ENCODE measurements at regions not wholly inside any gene's neighbourhood (a gene's known extent, or its start where the extent isn't known, plus 50 kb on each side); places are given as distances from the start of the nearest gene placed in this dataset.

GRCh38 chr2:2974982-2975381 is 402.6 kb downstream of the EIPR1 start:
- DNase-seq: no peak

DNA sequence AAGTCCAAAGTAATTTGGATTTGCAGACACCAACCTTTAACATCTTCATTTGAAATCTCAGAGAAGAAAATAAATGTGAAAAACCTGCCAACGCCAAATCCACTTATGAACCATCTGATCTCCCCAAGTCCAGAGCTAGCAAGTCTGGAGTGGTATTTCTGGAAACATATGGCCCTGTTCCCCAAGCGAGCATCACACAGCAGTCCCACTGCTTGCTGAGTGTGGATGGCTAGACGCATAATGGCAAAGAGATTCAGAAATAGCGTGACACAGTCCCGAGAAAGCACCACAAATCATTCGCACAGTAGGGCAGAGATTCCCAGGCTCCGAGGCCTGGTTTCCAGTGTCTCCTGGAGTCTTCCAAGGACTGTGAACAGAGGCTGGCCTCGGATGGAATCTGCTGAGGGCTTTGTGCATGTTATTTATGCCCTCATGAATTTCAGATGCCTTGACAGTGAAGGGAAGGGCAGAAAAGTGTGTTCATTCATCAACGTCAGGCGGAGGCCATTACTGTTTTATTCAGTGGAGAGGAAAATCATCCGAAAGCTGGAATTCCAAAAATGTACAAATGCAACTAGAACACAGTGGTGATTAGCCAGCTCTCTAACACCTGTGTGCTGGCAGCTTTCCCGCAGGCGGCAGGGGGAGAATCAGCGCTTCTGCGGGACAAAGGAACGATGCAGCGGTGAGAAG is 417.0 kb downstream of the EIPR1 start:
- no peak for DNase-seq

DNA sequence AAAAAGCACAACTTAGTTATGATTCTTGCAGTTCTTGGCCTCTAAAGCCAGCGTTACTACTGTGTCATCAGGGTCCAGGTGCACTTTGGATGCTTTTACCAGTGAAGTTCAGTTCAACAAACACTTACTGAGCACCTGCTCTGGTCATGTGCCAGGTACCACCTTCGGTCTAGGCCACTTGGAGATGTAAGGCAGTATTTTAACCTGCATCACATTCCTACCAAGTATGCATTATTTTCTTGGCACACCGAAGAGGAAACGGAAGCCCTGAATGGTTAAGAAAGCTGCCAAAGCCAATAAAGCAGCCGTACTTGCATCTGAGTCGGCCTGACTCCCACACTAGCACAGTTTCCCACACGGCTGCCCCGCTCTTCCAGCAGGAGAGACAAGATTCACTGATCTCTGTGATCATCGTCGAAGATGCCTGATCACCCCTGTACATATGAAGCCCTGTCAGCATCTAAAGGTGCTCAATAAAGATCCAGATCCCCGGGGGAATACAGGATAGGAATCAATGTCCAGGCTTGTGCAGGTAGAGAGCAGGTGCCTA is 427.1 kb downstream of the EIPR1 start:
- DNase-seq: no peak

DNA sequence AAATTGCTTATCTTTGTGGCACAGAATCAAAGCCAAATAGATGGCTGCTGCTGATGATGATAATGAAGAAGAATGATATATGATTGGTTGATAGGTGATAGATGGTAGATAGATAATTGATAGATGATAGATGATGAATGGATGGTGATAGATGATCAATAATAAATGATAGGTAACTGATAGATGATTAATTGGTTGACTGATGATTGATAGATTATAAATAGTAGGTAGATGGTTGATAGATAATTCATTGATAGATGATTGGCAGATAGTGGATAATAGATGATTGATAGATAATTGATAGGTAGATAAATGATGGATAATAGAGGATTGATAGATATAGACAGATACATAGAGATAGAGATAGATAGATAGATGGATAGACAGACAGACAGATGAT is 430.2 kb downstream of the EIPR1 start:
- no peak for DNase-seq

- no peak for DNase-seq
These were observed 434.7 kb downstream of the EIPR1 start for GRCh38 chr2:2942906-2943305.

DNA sequence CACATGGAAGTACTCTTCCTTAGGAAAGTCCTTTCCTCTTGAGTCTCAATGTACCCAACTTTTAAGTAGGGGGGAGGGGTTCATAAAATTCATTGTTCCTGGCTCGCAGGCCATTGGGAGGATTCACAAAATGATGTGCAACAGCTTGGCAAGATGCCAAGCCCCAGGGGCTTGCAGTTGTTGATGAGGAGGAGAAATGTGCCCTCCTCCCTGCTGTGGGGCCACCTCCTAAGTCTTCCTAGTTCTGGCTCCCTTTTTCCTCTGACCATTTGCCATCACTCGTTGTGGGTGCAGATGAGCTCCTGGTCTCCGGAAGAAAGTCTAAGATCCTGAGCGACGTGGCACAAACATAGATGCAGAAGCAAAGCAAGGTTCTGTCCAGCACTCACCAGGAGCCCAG is 435.4 kb downstream of the EIPR1 start:
- DNase-seq: no peak

DNA sequence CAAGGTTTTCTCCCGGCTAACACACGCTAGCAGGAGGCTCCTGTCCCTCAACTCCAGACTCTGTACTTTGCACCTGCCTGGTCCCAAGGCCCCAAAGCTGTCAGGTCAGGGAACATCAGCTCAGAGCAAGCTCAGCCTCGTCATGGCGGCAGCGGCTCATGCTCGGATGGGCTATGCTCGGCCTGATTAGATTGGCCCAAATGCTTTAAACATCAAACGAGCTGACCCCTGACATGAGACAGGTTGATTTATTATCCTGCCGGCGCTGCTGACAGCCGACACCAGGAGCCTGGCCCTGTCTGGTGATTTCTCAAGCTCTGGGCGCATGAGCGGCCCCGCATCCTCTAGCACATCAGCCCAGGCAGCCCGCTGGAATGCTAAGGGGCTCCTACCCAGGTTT is 436.4 kb downstream of the EIPR1 start:
- no peak for DNase-seq

DNA sequence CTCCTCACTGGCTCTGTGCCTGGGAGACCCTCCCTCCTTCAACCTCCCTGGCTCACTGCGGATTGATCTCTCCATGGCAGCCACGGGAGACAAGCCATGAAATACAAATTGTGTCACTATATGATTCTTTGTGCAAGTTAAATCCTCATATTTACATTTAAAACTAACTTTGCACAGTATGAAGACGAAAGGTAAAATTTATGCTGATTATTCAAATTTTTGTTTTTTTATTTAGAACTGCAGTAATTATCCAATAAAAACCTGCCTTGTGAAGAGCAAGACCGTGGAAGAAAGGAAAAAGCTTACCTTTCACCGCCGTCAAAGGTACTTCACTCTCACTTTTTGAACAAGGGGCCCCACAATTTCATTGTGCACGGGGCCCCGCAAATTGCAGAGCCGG is 436.9 kb downstream of the EIPR1 start:
- no peak for DNase-seq

GRCh38 chr2:2940061-2940460 is 437.6 kb downstream of the EIPR1 start:
- no peak for DNase-seq

GRCh38 chr2:2939078-2939795 is 438.4 kb downstream of the EIPR1 start:
- DNase-seq: no peak

- no peak for DNase-seq
These were observed 439.1 kb downstream of the EIPR1 start for GRCh38 chr2:2938481-2938880.

DNA sequence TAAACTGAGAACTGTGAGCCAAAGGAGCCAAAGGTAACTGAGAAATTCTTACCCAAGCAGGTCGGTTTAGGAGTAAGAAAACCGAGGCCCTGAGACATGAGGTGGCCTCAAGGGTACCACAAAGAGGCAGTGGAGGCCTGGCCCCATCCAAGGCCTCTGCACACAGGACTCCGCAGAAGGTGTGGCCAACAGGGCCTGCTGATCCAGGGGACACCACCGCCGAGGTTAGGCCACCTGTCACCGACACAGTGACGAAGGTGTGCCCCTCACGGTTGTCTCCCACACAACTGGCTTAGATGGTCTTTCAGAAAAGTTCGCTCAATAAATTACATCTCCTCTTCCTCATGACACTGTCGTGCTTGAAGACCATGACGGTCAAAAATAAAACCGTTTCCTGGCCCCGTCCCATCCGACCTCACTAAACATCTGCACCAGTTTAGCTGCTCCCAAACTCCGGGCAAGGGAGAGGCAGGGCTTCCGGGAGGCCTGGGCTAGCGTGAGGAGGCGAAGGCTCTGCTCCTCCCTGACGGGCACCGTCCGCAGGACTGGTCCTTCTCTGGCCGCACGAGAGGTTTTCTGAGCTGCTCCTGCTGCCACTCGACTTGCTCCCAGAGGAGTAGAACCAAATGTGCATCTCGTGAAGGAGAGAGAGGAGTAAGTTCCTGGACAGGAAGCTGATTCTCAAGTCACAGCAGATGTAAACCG is 442.0 kb downstream of the EIPR1 start:
- DNase-seq: no peak

GRCh38 chr2:2933426-2933825 is 444.2 kb downstream of the EIPR1 start:
- no peak for DNase-seq

DNA sequence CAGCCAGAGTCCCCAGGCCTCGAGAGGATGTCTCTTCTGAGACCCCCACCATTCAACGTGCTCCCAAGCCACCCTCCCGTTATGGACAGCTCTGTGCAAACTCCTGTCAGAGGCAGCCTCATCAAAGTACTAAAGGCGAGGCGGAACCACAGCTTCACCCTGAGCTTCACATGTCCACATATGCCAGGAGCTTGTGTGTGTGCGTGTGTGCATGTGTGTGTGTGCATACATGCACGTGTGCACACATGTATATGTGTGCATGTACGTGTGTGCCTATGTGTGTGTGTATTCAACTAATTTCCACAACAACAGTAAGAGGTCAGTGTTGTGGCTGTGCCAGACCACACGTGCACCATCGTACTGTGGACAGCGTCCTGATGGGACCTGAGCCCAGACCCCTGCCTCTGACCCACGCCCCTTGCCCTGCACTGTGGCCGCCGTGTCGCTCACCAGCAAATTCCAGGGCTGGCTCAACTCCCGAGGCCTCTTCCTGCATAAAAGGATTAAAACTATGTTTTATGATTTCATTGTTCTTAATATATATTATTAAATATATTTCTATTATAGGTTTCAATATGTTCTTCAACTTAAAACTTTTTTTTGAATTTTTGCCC is 444.8 kb downstream of the EIPR1 start:
- no peak for DNase-seq

GRCh38 chr2:2932189-2932588 is 445.4 kb downstream of the EIPR1 start:
- DNase-seq: no peak

DNA sequence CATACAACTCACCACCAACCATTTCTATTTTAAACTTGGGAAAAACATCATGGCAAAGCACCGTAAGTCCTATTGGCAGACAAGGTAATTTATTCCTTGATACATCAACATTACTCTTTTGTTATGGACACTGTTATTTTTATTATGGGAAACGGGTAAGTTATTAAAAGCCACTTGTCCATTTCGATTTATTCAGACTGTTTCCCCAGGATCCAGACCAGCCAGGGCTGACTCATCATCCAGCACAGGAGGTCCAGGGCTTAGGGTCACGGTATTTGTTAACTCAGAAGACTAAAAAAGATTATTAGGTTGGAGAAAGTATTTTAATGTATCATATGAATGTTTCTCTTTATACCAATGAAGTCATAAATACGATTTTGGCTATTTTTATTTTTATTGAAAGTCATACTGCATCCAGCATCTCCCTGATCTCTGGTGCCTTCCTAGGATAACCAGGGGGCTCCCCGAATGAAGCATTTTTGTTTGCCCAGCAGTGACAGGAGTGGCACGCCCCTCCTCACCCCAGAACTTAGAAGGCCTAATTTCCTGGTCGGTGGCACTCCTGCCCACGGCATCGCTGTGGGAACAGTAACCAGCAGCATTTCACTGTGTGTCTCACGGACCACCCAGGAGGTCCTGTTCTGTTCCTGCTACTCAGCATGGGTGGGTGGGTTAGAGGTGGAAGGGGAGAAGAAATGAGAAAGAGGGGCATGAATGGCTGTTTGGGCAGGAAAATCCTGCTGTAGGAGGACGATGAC is 446.1 kb downstream of the EIPR1 start:
- no peak for DNase-seq

DNA sequence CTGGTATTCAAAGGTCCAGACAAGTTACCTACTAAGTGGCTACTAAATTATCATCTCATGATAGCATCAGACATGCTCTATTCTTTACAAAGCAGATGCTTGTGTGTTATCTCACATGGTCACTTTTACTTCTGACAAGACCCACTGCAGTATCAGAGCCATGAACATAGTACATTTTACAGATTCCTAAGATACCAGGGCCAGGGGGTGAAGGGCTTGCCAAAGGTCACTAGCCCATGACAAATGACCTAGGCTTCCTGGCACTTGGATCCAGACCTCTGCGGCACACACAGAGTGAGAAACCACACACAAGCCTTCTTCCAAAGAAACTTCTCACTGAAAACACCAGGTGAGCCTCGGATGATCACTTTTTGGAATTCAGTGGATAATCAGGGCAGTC is 446.8 kb downstream of the EIPR1 start:
- no peak for DNase-seq

DNA sequence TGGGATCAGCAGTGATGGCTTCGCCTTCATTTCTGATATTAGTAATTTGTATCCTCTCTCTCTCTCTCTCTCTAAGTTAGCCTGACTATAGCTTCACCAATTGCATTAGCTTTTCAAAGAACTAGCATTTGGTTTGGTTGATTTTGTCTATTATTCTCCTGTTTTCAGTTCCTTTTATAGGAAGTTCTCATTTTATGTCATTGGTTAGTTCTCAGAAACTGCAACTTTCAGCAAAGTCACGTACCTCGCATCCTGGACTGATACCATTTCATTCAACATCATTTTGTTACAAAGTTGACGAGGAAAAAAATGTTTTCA is 450.8 kb downstream of the EIPR1 start:
- no peak for DNase-seq

DNA sequence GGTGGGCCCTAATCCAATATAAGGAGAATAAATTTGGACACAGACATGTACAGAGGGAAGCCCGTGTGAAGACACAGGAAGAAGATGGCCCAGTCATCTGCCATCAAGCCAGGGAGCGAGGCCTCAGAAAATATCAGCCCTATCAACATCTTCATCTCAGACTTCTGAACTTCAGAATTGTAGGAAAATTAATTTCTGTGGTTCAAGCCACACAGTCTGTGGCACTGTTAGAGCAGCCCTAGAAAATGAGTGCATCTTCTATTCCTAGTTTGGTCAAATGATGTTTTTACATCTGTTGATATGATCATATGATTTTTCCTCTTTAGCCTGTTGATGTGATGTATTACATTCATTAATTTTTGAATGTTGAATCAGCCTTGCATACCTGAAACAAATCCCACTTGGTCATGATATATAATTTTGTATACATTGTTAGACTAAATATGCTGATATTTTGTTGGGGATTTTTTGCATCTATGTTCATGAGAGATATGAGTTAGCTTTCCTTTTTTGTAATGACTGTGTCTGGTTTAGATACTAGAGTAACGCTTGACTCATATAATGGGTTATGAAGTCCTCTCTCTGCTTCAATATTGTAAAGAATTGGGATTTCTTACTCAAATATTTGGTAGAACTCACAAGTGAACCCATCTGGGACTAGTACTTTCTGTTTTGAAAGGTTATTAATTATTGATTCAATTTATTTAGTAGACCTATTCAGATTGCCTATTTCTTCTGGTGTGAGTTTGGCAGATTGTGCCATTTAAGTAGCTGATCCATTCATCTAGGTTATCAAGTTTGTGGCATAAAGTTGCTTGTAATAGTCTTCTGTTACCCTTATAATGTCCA is 451.4 kb downstream of the EIPR1 start:
- no peak for DNase-seq

- DNase-seq: no peak
These were observed 455.5 kb downstream of the EIPR1 start for GRCh38 chr2:2922156-2922555.

GRCh38 chr2:2921011-2921720 is 456.5 kb downstream of the EIPR1 start:
- no peak for DNase-seq

Data from CD4-positive, alpha-beta T cell treated with Interleukin-12 subunit alpha and Interleukin-12 subunit beta, for 1 hour (primary cell).